ENCODE measurements at regions not wholly inside any gene's neighbourhood (a gene's known extent, or its start where the extent isn't known, plus 50 kb on each side); places are given as distances from the start of the nearest gene placed in this dataset.
"Not testable (repeated sequence)": the region's sequence is repeated elsewhere in the genome, so short reads cannot be mapped to it uniquely, and the experiment has no call there.

GRCh38 chr22:49685686-49686085 lies 142.0 kb downstream of the BRD1 start:
- H3K9me2 ChIP-seq (replicated peaks; ENCODE audit: low read depth, low read length) = no peaks in the 10 kb centered on the region
- H4K20me1 ChIP-seq (ENCODE audit: insufficient read depth, low read length, poor library complexity, severe bottlenecking) = no peaks in the 10 kb centered on the region
- no peaks in the 10 kb centered on the region for H3K4me1 ChIP-seq (ENCODE audit: insufficient read depth, low read length, poor library complexity, severe bottlenecking)
- H3F3A ChIP-seq (ENCODE audit: low read depth) = no peaks in the 10 kb centered on the region
- no peak overlapping the region for H3K4me3 ChIP-seq (ENCODE audit: low read length, poor library complexity, severe bottlenecking)
- TF ChIP-seq CTCF (conservative IDR thresholded peaks at IDR 0.05; ENCODE audit: low read length) = no peak
- TF ChIP-seq EZH2phosphoT487 (IDR thresholded peaks at IDR 0.05; ENCODE audit: borderline replicate concordance) = no peak
- no peaks in the 10 kb centered on the region for H3K27me3 ChIP-seq (ENCODE audit: insufficient read depth, low read length, poor library complexity, severe bottlenecking)
- no peak overlapping the region for H3K9ac ChIP-seq (ENCODE audit: low read depth, low read length, poor library complexity, severe bottlenecking)
- no peaks in the 10 kb centered on the region for H3K36me3 ChIP-seq (ENCODE audit: insufficient read depth, low read length)
- H3K4me2 ChIP-seq (ENCODE audit: low read depth, low read length, poor library complexity, severe bottlenecking) = no peak overlapping the region
- H2AFZ ChIP-seq (ENCODE audit: low read length) = no peak overlapping the region
- H3K79me2 ChIP-seq (ENCODE audit: insufficient read depth, low read length) = no peaks in the 10 kb centered on the region
- no peaks in the 10 kb centered on the region for H3K9me3 ChIP-seq (ENCODE audit: insufficient read depth, low read depth, low read length)

GRCh38 chr22:49685116-49685515 lies 142.6 kb downstream of the BRD1 start:
- H3K9me2 ChIP-seq (replicated peaks; ENCODE audit: low read depth, low read length) = no peaks in the 10 kb centered on the region
- H3K9me3 ChIP-seq (ENCODE audit: insufficient read depth, low read depth, low read length) = no peaks in the 10 kb centered on the region
- H3K4me3 ChIP-seq (ENCODE audit: low read length, poor library complexity, severe bottlenecking) = no peak overlapping the region
- H3K36me3 ChIP-seq (ENCODE audit: insufficient read depth, low read length) = no peaks in the 10 kb centered on the region
- no peak overlapping the region for H2AFZ ChIP-seq (ENCODE audit: low read length)
- H3K79me2 ChIP-seq (ENCODE audit: insufficient read depth, low read length) = no peaks in the 10 kb centered on the region
- H3K9ac ChIP-seq (ENCODE audit: low read depth, low read length, poor library complexity, severe bottlenecking) = no peak overlapping the region
- no peaks in the 10 kb centered on the region for H4K20me1 ChIP-seq (ENCODE audit: insufficient read depth, low read length, poor library complexity, severe bottlenecking)
- H3K4me2 ChIP-seq (ENCODE audit: low read depth, low read length, poor library complexity, severe bottlenecking) = no peak overlapping the region
- TF ChIP-seq EZH2phosphoT487 (IDR thresholded peaks at IDR 0.05; ENCODE audit: borderline replicate concordance) (no peak), CTCF (conservative IDR thresholded peaks at IDR 0.05; ENCODE audit: low read length) (no peak)
- H3F3A ChIP-seq (ENCODE audit: low read depth) = no peaks in the 10 kb centered on the region
- H3K4me1 ChIP-seq (ENCODE audit: insufficient read depth, low read length, poor library complexity, severe bottlenecking) = no peaks in the 10 kb centered on the region
- H3K27me3 ChIP-seq (ENCODE audit: insufficient read depth, low read length, poor library complexity, severe bottlenecking) = no peaks in the 10 kb centered on the region

- Histone ChIP-seq H3K79me2 (ENCODE audit: insufficient read depth, low read length) (no peaks in the 10 kb centered on the region), H4K20me1 (ENCODE audit: insufficient read depth, low read length, poor library complexity, severe bottlenecking) (no peaks in the 10 kb centered on the region), H3K4me3 (ENCODE audit: low read length, poor library complexity, severe bottlenecking) (no peak overlapping the region), H3K9ac (ENCODE audit: low read depth, low read length, poor library complexity, severe bottlenecking) (no peak overlapping the region), H3K9me2 (replicated peaks; ENCODE audit: low read depth, low read length) (no peaks in the 10 kb centered on the region), H3K9me3 (ENCODE audit: insufficient read depth, low read depth, low read length) (no peaks in the 10 kb centered on the region), H3K4me1 (ENCODE audit: insufficient read depth, low read length, poor library complexity, severe bottlenecking) (no peaks in the 10 kb centered on the region), H3F3A (ENCODE audit: low read depth) (no peaks in the 10 kb centered on the region), H3K36me3 (ENCODE audit: insufficient read depth, low read length) (no peaks in the 10 kb centered on the region), H3K4me2 (ENCODE audit: low read depth, low read length, poor library complexity, severe bottlenecking) (no peak overlapping the region), H3K27me3 (ENCODE audit: insufficient read depth, low read length, poor library complexity, severe bottlenecking) (no peaks in the 10 kb centered on the region), H2AFZ (ENCODE audit: low read length) (no peak overlapping the region)
- TF ChIP-seq EZH2phosphoT487 (IDR thresholded peaks at IDR 0.05; ENCODE audit: borderline replicate concordance) = no peak
- TF ChIP-seq CTCF (conservative IDR thresholded peaks at IDR 0.05; ENCODE audit: low read length) = no peak
Observed at GRCh38 chr22:49683032-49683431, 144.6 kb downstream of the BRD1 start.

- not testable (repeated sequence) for H2AFZ ChIP-seq (ENCODE audit: low read length); H3K36me3 ChIP-seq (ENCODE audit: insufficient read depth, low read length); H3K4me1 ChIP-seq (ENCODE audit: insufficient read depth, low read length, poor library complexity, severe bottlenecking); H3K27me3 ChIP-seq (ENCODE audit: insufficient read depth, low read length, poor library complexity, severe bottlenecking); H3K9me3 ChIP-seq (ENCODE audit: insufficient read depth, low read depth, low read length); H3K4me2 ChIP-seq (ENCODE audit: low read depth, low read length, poor library complexity, severe bottlenecking); H3K79me2 ChIP-seq (ENCODE audit: insufficient read depth, low read length); H3F3A ChIP-seq (ENCODE audit: low read depth); H3K9me2 ChIP-seq (replicated peaks; ENCODE audit: low read depth, low read length); H4K20me1 ChIP-seq (ENCODE audit: insufficient read depth, low read length, poor library complexity, severe bottlenecking); H3K4me3 ChIP-seq (ENCODE audit: low read length, poor library complexity, severe bottlenecking); H3K9ac ChIP-seq (ENCODE audit: low read depth, low read length, poor library complexity, severe bottlenecking)
Observed at GRCh38 chr22:49680819-49681218, 146.9 kb downstream of the BRD1 start.
